Transverse colon (tissue), 4 donors: ENCODE measurements at regions not wholly inside any gene's neighbourhood (a gene's known extent, or its start where the extent isn't known, plus 50 kb on each side); places are given as distances from the start of the nearest gene placed in this dataset.

ENCODE experiments used
- DNase-seq: peaks from one replicate; pipeline ENCODE4 v3.0.0-alpha.2; 2019
- H3K27ac ChIP-seq, 4 donors: fragments of 200-600 bp; sonication (generic); 2 replicates each; pipeline ENCODE4 v1.5.1; 2016 to 2018; ENCODE audit warnings: inconsistent platforms in 4 of 4
- H3K27me3 ChIP-seq: fragments of 200-600 bp; sonication (generic); 2 replicates; pipeline ENCODE4 v1.5.1; 2017; ENCODE audit warnings: inconsistent platforms
- H3K36me3 ChIP-seq, 4 donors: fragments of 200-600 bp; sonication (generic); 2 replicates each; pipeline ENCODE4 v1.5.1; 2017 to 2019; ENCODE audit warnings: inconsistent platforms in 4 of 4
- H3K4me1 ChIP-seq, 4 donors: fragments of 200-600 bp; sonication (generic); 2 replicates each; pipeline ENCODE4 v1.5.1; 2017 to 2020; ENCODE audit warnings: inconsistent platforms in 4 of 4
- H3K4me3 ChIP-seq, 4 donors: fragments of 200-600 bp; sonication (generic); 1 replicate in 1 of 4; 2 replicates in 3 of 4; pipeline versions ENCODE4 v1.5.1 to v1.6.1; 2017 to 2019; ENCODE audit warnings: inconsistent platforms in 4 of 4
- H3K9me3 ChIP-seq, 2 donors: fragments of 200-600 bp; sonication (generic); 2 replicates each; pipeline ENCODE4 v1.5.1; 2017 to 2019; ENCODE audit warnings: inconsistent platforms in 2 of 2
- CTCF ChIP-seq, 5 experiments: fragments of 200-600 bp in 3 of 5; fragments of 450-650 bp in 2 of 5; sonication (generic) in 3 of 5; IDR thresholded peaks; 1 replicate in 2 of 5; 2 replicates in 3 of 5; pipeline ENCODE4 v1.5.1; 2016 to 2017; ENCODE audit warnings: antibody characterized with exemption in 5 of 5, inconsistent platforms in 3 of 5, mild to moderate bottlenecking in 2 of 5, moderate library complexity in 1 of 5
- EP300 ChIP-seq: sonication (generic); formaldehyde crosslinking; IDR thresholded peaks from one replicate; pipeline ENCODE4 v1.6.1; 2017; ENCODE audit warnings: antibody characterized with exemption, low read depth
- POLR2A ChIP-seq: fragments of 450-650 bp; IDR thresholded peaks from one replicate; pipeline ENCODE4 v1.6.1; 2016; ENCODE audit warnings: antibody characterized with exemption, mild to moderate bottlenecking, moderate library complexity
- POLR2AphosphoS5 ChIP-seq, 3 donors: sonication (generic); formaldehyde crosslinking; IDR thresholded peaks; one replicate each; pipeline ENCODE4 v1.6.1; 2016; ENCODE audit warnings: antibody characterized with exemption in 3 of 3
- WGBS, 2 donors: methylation state at CpG; one replicate each; pipeline ENCODE4 v1.1.5; 2018; ENCODE audit warnings: low coverage in 1 of 2; 5-methylcytosine and 5-hydroxymethylcytosine counted together
- in situ Hi-C, 4 donors: fragments of 200-750 bp; cut with MboI; loops; one replicate each; pipeline versions ENCODE4 v1.15.0 to v1.15.1; 2017; ENCODE audit warnings: low sequenced_read_pairs in 3 of 4, low pct_ligation_motif_present in 1 of 4, low pct_unique_long_range_greater_than_20kb in 1 of 4
- intact Hi-C: fragments of 100-400 bp; cut with DNase I; formaldehyde crosslinking; loops from one replicate; pipeline ENCODE4 v1.15.1; 2023; ENCODE audit warnings: low total_unique reads

DNA sequence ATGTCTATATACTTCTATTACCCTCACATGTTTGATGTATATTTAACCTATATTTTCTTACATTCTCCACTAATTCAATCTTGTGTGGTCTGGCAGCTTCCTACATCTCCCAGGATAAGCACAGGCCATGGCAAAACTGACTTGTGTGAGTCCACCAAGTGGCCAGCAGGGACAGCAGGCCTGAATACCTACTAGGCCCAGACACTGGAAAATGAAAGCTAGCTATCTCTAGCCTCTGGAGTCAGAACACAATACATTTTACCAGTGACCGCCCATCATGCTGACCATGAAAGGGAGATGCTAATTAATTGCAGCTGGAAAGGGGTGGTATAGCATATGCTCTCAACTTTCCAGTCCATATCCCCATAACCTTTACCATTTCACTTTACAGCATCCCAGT, 132.3 kb downstream of the PCTP start:
- no peaks in the 10 kb centered on the region for H3K36me3 ChIP-seq
- no peaks in the 10 kb centered on the region for H3K9me3 ChIP-seq
- TF ChIP-seq CTCF (IDR thresholded peaks at IDR 0.05) (no peak), EP300 (no peak)
- no peak for DNase-seq
- H3K27ac ChIP-seq: no peak overlapping the region
- no peak overlapping the region for H3K4me3 ChIP-seq
- in situ Hi-C loops (no loop called here), intact Hi-C loops (no loop called here)
- H3K4me1 ChIP-seq: no peaks in the 10 kb centered on the region
- WGBS, 2 donors: 47% methylated on average over 1 of the region's 1 CpG; no CpG with 5 or more reads in 1 of the 2 donors
- H3K27me3 ChIP-seq: no peaks in the 10 kb centered on the region

- no peak overlapping the region for H3K4me3 ChIP-seq
- intact Hi-C loops: no loop called here
- in situ Hi-C loops: no loop called here
- no peaks in the 10 kb centered on the region for H3K36me3 ChIP-seq
- no peaks in the 10 kb centered on the region for H3K9me3 ChIP-seq
- DNase-seq: no peak
- H3K27ac ChIP-seq: no peak overlapping the region
- H3K4me1 ChIP-seq: no peaks in the 10 kb centered on the region
- no peaks in the 10 kb centered on the region for H3K27me3 ChIP-seq
- no peak for TF ChIP-seq CTCF (IDR thresholded peaks at IDR 0.05)
- WGBS, 2 donors: 50% methylated on average over 1 to 3 of the region's 3 CpGs
Measured at GRCh38 chr17:55887531-55887930, 136.7 kb downstream of the PCTP start.

DNA sequence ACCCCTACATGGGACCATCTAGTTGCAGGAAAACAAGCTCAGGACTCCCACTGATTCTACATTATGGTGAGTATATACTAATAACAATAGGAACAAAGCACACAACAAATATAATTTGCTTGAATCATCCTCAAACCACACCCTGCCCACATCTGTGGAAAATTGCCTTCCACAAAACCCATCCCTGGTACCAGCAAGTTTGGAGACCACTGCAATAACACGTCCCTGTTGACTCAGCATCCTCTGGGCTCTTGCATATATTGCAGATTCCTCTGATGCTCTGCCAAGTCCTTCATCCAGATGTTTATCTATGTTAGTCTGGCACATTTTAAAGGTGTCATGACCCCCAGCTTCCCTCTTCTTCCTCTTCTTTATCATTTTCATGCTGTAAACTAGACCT, 138.4 kb downstream of the PCTP start:
- no peak for DNase-seq
- Histone ChIP-seq H3K36me3 (no peaks in the 10 kb centered on the region), H3K27ac (no peak overlapping the region), H3K27me3 (no peaks in the 10 kb centered on the region), H3K4me3 (no peak overlapping the region), H3K4me1 (no peaks in the 10 kb centered on the region), H3K9me3 (no peaks in the 10 kb centered on the region)
- intact Hi-C loops (no loop called here), in situ Hi-C loops (no loop called here)
- TF ChIP-seq POLR2AphosphoS5 (IDR thresholded peaks at IDR 0.05): no peak
- no peak for TF ChIP-seq POLR2A
- no peak for TF ChIP-seq EP300
- no peak for TF ChIP-seq CTCF (IDR thresholded peaks at IDR 0.05)
- whole genome bisulfite sequencing, 2 donors: 42 to 80% methylated on average over 1 of the region's 1 CpG

DNA sequence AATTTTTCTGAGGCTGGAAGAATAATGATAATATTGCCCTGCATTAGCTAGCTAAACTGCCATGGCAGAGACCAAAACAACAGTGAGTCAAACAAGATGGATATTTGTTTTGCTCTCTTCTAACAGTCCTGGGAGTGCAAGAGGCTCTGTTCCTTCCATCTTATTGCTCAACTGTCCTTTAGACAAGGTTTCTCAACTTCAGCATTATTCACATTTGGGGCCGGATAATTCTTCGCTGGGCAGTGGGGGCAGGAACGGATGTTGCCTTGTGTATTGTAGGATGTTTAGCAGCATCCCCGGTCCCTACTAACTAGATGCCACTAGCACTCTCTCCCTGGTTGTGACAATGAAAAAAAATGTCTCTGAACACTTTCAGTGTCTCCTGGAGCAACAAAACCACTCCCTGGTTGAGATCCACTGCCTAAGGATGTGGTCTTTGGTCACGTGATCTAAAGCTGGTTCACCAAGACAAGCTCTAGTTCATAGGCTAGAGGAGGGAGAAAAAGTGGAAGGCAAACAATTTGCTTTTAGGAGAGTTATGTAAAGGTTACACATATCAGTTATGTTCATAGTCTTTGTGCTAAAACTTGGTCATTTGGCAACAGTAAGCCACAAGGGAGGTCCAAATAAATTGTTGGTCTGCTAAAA, 144.4 kb downstream of the PCTP start:
- TF ChIP-seq POLR2A (no peak), POLR2AphosphoS5 (IDR thresholded peaks at IDR 0.05) (no peak), CTCF (IDR thresholded peaks at IDR 0.05) (no peak), EP300 (no peak)
- Histone ChIP-seq H3K4me1 (no peaks in the 10 kb centered on the region), H3K36me3 (no peaks in the 10 kb centered on the region), H3K4me3 (no peak overlapping the region), H3K27ac (no peak overlapping the region), H3K9me3 (no peaks in the 10 kb centered on the region), H3K27me3 (no peaks in the 10 kb centered on the region)
- intact Hi-C loops: no loop called here
- 79% methylated on average over 5 of the region's 5 CpGs for WGBS, 2 donors
- DNase-seq: no peak
- in situ Hi-C loops: no loop called here
